Progenitor cell of endocrine pancreas (in vitro differentiated cells): ENCODE measurements at regions not wholly inside any gene's neighbourhood (a gene's known extent, or its start where the extent isn't known, plus 50 kb on each side); places are given as distances from the start of the nearest gene placed in this dataset.

Source experiments
- DNase-seq: peaks from one replicate; pipeline ENCODE4 v3.0.0; 2021; ENCODE audit warnings: low spot score; ENCODE audit not compliant: unreplicated experiment
- H3K27ac Mint-ChIP-seq: 2 replicates; pipeline ENCODE4 v1.8.0; 2021; ENCODE audit warnings: mild to moderate bottlenecking, moderate library complexity, mixed read lengths
- H3K27me3 Mint-ChIP-seq: 2 replicates; pipeline ENCODE4 v1.8.0; 2021; ENCODE audit warnings: mixed read lengths
- H3K36me3 Mint-ChIP-seq: 2 replicates; pipeline ENCODE4 v1.8.0; 2022; ENCODE audit warnings: mixed read lengths; ENCODE audit not compliant: insufficient read depth
- H3K4me1 Mint-ChIP-seq: 2 replicates; pipeline ENCODE4 v1.8.0; 2021; ENCODE audit warnings: low read depth, mixed read lengths
- H3K4me3 Mint-ChIP-seq: 2 replicates; pipeline ENCODE4 v1.8.0; 2021; ENCODE audit warnings: low read depth, mild to moderate bottlenecking, moderate library complexity, mixed read lengths
- H3K9me3 Mint-ChIP-seq: 2 replicates; pipeline ENCODE4 v1.8.0; 2021; ENCODE audit warnings: low read depth, mixed read lengths
- CTCF ChIP-seq: fragments of 200-600 bp; sonication (generic); IDR thresholded peaks from one replicate; pipeline ENCODE4 v1.5.0; 2021; ENCODE audit warnings: antibody characterized with exemption, mild to moderate bottlenecking; ENCODE audit not compliant: unreplicated experiment

GRCh38 chr5:15027764-15028163 lies 156.2 kb upstream of the ANKH start:
- TF ChIP-seq CTCF, result no peak
- Mint-ChIP-seq H3K27ac (no peak overlapping the region), H3K9me3 (peaks cover 8% of the 10 kb centered on the region), H3K36me3 (no peaks in the 10 kb centered on the region), H3K27me3 (peaks cover 7% of the 10 kb centered on the region), H3K4me3 (no peak overlapping the region), H3K4me1 (no peaks in the 10 kb centered on the region)
- no peak for DNase-seq

DNA sequence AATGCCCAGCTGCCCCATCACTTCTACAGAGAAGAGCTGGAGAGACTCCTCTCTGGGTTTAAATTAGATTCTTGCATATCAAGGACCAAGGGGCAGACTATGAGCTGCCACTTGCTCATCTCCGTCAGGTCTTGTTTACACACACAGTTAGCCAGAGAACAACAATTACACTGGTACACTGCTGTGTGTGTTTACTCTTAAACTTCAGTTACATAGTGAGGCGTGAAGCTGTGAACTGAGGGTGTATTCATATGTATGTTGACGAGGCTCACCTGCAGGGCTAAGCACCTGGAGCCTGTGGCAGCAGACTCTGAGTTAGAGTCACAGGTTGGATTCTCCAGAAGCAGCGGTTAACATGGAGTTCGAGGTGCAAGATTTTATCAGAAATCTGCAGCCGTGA lies 155.4 kb upstream of the ANKH start:
- H3K27ac Mint-ChIP-seq, result no peak overlapping the region
- DNase-seq, result no peak
- H3K27me3 Mint-ChIP-seq, result peaks cover 7% of the 10 kb centered on the region
- no peaks in the 10 kb centered on the region for H3K4me1 Mint-ChIP-seq
- H3K36me3 Mint-ChIP-seq, result no peaks in the 10 kb centered on the region
- peaks cover 8% of the 10 kb centered on the region for H3K9me3 Mint-ChIP-seq
- no peak for TF ChIP-seq CTCF
- H3K4me3 Mint-ChIP-seq, result no peak overlapping the region

DNA sequence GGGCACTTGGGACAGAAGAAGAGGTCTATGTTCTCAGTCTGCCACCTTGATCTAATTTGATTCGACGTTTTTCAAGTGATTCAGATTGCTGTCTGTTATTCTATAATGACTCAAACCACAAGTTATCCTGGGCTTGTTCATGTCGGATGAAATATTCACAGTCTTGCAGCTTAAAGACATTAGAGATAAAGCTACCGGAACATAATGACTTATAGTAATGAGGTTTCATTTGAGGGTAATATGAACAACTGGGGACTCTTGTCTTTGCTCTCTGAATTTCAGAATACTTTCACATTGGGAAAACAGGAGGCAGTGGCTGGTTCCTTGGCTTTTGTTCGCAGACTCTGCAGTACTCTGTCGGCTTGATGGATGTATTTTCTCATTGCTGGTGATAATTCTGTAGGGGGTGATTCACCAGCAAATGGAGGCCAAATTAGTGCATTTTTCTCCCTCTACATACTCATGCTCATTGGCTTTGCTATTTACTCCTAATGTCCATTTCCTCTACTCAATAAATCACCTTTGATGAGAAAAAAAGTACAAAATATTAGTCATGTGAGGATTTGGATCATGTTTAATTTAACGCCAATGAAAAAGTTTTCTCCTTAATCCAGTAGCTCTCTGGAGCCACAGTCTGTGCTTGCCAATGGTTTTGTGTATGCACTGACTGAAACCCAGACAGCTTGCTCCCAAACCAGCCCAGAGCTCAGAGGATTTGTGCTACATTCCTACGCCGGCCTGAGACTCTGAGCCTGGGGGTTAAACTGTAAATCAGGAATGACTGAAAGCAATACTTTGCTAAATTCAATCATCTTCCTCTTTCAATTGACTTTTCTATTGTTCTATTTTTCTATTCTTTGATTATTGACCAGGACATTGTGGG lies 154.7 kb upstream of the ANKH start:
- Mint-ChIP-seq H3K4me1 (no peaks in the 10 kb centered on the region), H3K36me3 (no peaks in the 10 kb centered on the region), H3K9me3 (peaks cover 8% of the 10 kb centered on the region), H3K27me3 (peaks cover 7% of the 10 kb centered on the region), H3K27ac (no peak overlapping the region), H3K4me3 (no peak overlapping the region)
- no peak for DNase-seq
- no peak for TF ChIP-seq CTCF

DNA sequence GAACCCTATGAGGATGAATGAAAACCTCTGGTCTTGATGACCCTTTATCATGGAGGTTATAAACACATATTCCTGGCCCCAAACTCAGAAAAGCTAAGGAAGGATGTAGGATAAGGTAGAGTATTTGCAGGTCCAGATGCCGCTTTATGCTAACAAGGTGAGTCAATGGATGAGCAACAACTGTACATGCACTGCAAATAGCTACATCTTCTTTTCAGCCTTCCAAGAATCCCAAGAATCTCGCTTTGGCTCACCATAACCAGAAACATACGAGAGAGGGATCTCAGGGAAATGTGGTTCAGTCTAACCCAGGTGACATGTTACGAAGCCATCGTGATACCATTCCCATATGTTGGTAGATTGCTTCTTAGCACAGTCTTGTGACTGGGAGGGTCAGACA lies 152.3 kb upstream of the ANKH start:
- no peak for TF ChIP-seq CTCF
- H3K4me1 Mint-ChIP-seq, result no peaks in the 10 kb centered on the region
- peaks cover 7% of the 10 kb centered on the region for H3K27me3 Mint-ChIP-seq
- no peak overlapping the region for H3K27ac Mint-ChIP-seq
- H3K36me3 Mint-ChIP-seq, result no peaks in the 10 kb centered on the region
- DNase-seq, result no peak
- H3K4me3 Mint-ChIP-seq, result no peak overlapping the region
- peaks cover 20% of the 10 kb centered on the region for H3K9me3 Mint-ChIP-seq

GRCh38 chr5:15023266-15023665 lies 151.7 kb upstream of the ANKH start:
- no peak for DNase-seq
- no peak for TF ChIP-seq CTCF
- Mint-ChIP-seq H3K4me1 (no peaks in the 10 kb centered on the region), H3K27me3 (peaks cover 7% of the 10 kb centered on the region), H3K9me3 (peaks cover 19% of the 10 kb centered on the region), H3K4me3 (no peak overlapping the region), H3K27ac (no peak overlapping the region), H3K36me3 (no peaks in the 10 kb centered on the region)
